Activated CD4-positive, alpha-beta memory T cell treated with anti-CD3 and anti-CD28 coated beads for 36 hours (primary cell): ENCODE measurements at regions not wholly inside any gene's neighbourhood (a gene's known extent, or its start where the extent isn't known, plus 50 kb on each side); places are given as distances from the start of the nearest gene placed in this dataset.

Experiments
- CTCF ChIA-PET: fragments of 350-600 bp; sonication (Branson Sonifier 250); formaldehyde crosslinking; loops from one replicate; lab custom pipeline; 2021; ENCODE audit warnings: antibody characterized with exemption, inconsistent platforms; lab: Charles Lee
- POLR2A ChIA-PET: fragments of 350-600 bp; sonication (Branson Sonifier 250); formaldehyde crosslinking; loops from one replicate; lab custom pipeline; 2021; ENCODE audit warnings: antibody characterized with exemption; lab: Charles Lee
- DNase-seq: peaks from one replicate; pipeline ENCODE4 v3.0.0-alpha.2; 2020
- H3K27ac Mint-ChIP-seq: one replicate; pipeline ENCODE4 v1.8.0; 2021; ENCODE audit warnings: mixed read lengths
- H3K27me3 Mint-ChIP-seq: one replicate; pipeline ENCODE4 v1.8.0; 2021; ENCODE audit warnings: mixed read lengths
- H3K36me3 Mint-ChIP-seq: one replicate; pipeline ENCODE4 v1.8.0; 2021; ENCODE audit warnings: mixed read lengths
- H3K4me1 Mint-ChIP-seq: one replicate; pipeline ENCODE4 v1.8.0; 2021; ENCODE audit warnings: low read depth, mixed read lengths
- H3K4me3 Mint-ChIP-seq: one replicate; pipeline ENCODE4 v1.8.0; 2021; ENCODE audit warnings: mild to moderate bottlenecking, mixed read lengths
- H3K9me3 Mint-ChIP-seq: one replicate; pipeline ENCODE4 v1.8.0; 2021; ENCODE audit warnings: mixed read lengths
- intact Hi-C: fragments of 100-400 bp; cut with micrococcal nuclease; formaldehyde crosslinking; loops from one replicate; pipeline ENCODE4 v1.15.1; 2023

DNA sequence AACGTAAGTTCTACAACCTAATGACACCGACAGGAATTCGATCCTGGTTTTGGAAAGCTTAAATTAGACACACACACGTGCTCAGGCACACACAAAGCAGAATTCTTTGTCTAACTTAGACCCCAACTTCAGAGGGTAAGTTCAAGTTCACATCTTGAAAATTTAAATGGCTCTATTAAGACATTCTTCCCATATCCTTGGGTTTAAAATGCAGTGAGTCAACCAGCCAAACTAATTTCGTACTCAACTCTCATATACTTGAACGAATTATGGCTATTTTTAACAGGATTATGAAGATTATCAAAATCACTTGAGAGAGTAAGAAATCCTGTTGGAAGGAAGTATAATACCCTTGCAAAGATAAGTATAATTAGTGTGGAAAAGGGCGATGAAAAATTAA lies 53.2 kb upstream of the ARL4C start:
- H3K27ac Mint-ChIP-seq: no peak overlapping the region
- ChIA-PET POLR2A (no interaction called here), CTCF (interaction anchor here (0.5 to 1.0 kb wide), 2 partner anchors 567 to 1144 kb away, joined by 3 read pairs; no protein-coding TSS in a partner anchor)
- peaks cover 10% of the 10 kb centered on the region for H3K27me3 Mint-ChIP-seq
- H3K4me1 Mint-ChIP-seq: peaks cover 2% of the 10 kb centered on the region
- no peak overlapping the region for H3K4me3 Mint-ChIP-seq
- intact Hi-C loops: loop anchor here (1.0 to 10.0 kb wide), 2 partner anchors 567 to 1195 kb away; no protein-coding TSS in a partner anchor
- peaks cover 2% of the 10 kb centered on the region for H3K9me3 Mint-ChIP-seq
- no peak for DNase-seq
- no peaks in the 10 kb centered on the region for H3K36me3 Mint-ChIP-seq

- no peak overlapping the region for H3K4me3 Mint-ChIP-seq
- H3K4me1 Mint-ChIP-seq: peaks cover 2% of the 10 kb centered on the region
- H3K36me3 Mint-ChIP-seq: no peaks in the 10 kb centered on the region
- H3K27me3 Mint-ChIP-seq: peaks cover 7% of the 10 kb centered on the region
- no peak for DNase-seq
- H3K27ac Mint-ChIP-seq: no peak overlapping the region
- intact Hi-C loops: no loop called here
- ChIA-PET POLR2A (no interaction called here), CTCF (interaction anchor here (1.4 to 2.6 kb wide), 2 partner anchors 559 to 568 kb away, joined by 6 read pairs; no protein-coding TSS in a partner anchor)
- H3K9me3 Mint-ChIP-seq: no peaks in the 10 kb centered on the region
These were observed 52.0 kb upstream of the ARL4C start for GRCh38 chr2:234548695-234549420.

DNA sequence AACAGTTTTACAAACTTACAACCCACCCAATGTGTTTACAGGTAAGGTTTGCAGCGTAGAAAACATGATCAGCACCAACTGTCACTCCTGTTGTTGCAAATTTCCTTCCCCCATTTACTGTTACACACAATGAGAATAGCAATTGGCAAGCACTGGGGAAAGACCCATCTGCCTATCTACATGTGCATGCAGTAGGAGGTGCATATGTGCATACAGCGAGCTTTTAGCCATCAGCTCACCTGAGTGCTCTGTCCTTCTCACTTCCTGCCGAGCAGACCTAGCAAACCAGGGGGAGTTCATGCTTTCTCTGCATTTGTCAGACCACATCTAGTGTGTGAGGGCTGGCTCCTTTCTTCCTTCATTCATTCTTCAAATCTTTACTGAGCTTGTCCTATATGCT lies 49.9 kb upstream of the ARL4C start:
- H3K36me3 Mint-ChIP-seq: no peaks in the 10 kb centered on the region

More for the DNA sequence above, 49.9 kb upstream of the ARL4C start:
- DNase-seq: no peak
- no peaks in the 10 kb centered on the region for H3K9me3 Mint-ChIP-seq
- peaks cover 2% of the 10 kb centered on the region for H3K4me1 Mint-ChIP-seq
- no peak overlapping the region for H3K27ac Mint-ChIP-seq
- intact Hi-C loops: no loop called here
- CTCF ChIA-PET: interaction anchor here (1.3 to 2.6 kb wide), 2 partner anchors 411 to 561 kb away, joined by 6 read pairs; no protein-coding TSS in a partner anchor
- POLR2A ChIA-PET: no interaction called here
- no peak overlapping the region for H3K4me3 Mint-ChIP-seq
- H3K27me3 Mint-ChIP-seq: peaks cover 7% of the 10 kb centered on the region
